Coronary artery (tissue), 2 donors: ENCODE measurements at regions not wholly inside any gene's neighbourhood (a gene's known extent, or its start where the extent isn't known, plus 50 kb on each side); places are given as distances from the start of the nearest gene placed in this dataset.

Source experiments
- DNase-seq: peaks from one replicate; pipeline ENCODE4 v3.0.0-alpha.2; 2017; ENCODE audit warnings: low spot score
- H3K27ac ChIP-seq, 2 donors: fragments of 200-600 bp; sonication (generic); one replicate each; pipeline ENCODE4 v1.5.1; 2016 to 2019
- H3K4me3 ChIP-seq: fragments of 200-600 bp; sonication (generic); 2 replicates; pipeline ENCODE4 v1.5.1; 2016; ENCODE audit warnings: mild to moderate bottlenecking, moderate library complexity
- TF ChIP-seq, protein P1 (sequence below): fragments of 200-600 bp; sonication (generic); IDR thresholded peaks from one replicate; pipeline ENCODE4 v1.5.1; 2019; ENCODE audit warnings: antibody characterized with exemption

DNA sequence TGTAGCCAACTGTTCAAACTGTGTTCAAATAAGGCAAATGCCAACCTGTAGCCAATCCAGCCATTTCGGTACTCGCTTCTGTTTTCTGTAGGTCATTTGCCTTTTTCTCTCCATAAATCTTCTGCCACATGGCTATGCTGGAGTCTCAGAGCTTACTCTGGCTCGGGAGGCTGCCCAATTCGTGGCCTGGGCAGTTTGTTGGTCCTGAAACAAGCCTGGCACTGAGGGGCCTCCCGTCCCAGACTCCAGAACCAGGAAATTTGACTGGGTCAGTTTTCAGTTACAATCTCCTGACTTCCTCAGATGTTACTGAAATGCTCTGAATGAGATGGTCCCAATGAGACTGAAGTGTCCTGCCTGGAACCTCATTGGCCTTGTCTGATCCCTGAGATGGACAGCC lies 120.8 kb upstream of the NPAS2 start:
- Histone ChIP-seq H3K4me3 (no peak overlapping the region), H3K27ac (no peak overlapping the region)
- TF ChIP-seq, protein P1, sequence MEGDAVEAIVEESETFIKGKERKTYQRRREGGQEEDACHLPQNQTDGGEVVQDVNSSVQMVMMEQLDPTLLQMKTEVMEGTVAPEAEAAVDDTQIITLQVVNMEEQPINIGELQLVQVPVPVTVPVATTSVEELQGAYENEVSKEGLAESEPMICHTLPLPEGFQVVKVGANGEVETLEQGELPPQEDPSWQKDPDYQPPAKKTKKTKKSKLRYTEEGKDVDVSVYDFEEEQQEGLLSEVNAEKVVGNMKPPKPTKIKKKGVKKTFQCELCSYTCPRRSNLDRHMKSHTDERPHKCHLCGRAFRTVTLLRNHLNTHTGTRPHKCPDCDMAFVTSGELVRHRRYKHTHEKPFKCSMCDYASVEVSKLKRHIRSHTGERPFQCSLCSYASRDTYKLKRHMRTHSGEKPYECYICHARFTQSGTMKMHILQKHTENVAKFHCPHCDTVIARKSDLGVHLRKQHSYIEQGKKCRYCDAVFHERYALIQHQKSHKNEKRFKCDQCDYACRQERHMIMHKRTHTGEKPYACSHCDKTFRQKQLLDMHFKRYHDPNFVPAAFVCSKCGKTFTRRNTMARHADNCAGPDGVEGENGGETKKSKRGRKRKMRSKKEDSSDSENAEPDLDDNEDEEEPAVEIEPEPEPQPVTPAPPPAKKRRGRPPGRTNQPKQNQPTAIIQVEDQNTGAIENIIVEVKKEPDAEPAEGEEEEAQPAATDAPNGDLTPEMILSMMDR = no peak
- DNase-seq = no peak

DNA sequence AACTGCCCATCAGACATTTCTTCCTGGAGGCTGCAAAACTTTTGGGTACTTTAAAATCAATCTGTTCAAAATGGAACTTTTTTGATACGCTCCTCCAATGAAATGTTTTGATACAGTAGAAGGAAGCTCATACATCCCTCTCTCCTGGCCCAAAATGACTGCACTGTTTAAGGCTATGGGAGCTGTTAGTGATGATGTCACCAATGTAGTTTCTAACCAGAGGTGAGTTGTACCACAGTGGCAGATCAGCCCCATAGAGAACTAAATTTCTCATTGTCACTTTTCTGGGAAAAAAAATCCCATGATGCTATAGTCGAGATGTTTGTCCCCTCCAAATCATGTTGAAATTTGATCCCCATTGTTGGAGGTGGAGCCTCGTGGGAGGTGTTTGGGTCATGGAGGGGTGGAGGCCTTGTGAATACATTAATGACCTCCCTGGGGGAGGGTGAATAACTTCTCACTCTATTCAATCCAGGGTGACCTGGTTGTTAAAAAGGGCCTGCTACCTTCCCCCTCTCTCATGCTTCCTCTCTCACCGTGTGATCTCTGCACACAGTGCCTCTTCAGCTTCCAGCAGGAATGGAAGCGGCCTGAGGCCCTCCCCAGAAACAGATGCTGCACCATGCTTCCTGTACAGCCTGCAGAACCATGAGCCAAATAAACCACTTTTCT lies 117.4 kb upstream of the NPAS2 start:
- Histone ChIP-seq H3K4me3 (no peak overlapping the region), H3K27ac (no peak overlapping the region)
- DNase-seq = no peak
- TF ChIP-seq, protein P1 = no peak

DNA sequence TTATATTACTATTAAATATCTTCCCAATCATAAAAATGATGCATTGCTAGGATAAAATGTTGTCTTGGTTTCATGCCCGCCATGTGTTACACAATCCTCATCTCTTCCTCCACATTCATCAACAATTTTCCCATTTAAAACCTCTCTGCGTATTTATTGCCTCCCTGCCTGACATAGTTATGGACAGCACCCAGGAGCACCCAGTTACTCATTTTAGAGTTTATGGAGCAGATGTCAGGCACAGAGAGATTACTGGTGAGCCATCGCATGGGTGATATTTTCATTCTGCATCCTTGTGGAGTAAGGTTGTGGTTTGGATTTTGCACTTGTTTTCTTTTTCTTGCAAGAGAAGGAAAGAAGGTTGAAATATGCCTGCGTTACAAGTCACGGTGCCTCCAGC lies 116.7 kb upstream of the NPAS2 start:
- no peak overlapping the region for H3K4me3 ChIP-seq
- DNase-seq = no peak
- TF ChIP-seq, protein P1 = no peak
- H3K27ac ChIP-seq = no peak overlapping the region

DNA sequence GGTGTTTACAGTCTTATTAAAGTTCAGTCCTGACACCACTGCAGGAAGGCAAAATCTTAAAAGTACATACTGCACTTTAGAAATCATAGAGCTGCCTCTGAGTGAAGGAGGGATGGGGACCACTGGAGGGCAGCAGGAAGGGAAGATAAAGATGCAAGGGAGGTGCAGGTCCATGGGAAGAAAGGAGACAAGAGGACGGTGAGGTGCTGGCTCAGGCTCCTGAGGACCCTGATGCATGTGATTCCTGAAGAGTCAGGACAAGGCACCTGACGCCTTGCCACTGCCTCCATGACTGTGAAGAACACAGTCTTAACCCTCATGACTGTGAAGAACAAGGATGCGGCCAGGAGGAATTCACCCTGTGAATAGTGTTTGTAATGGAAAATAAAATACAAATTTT lies 116.2 kb upstream of the NPAS2 start:
- no peak overlapping the region for H3K27ac ChIP-seq
- no peak for DNase-seq
- TF ChIP-seq, protein P1 = no peak
- H3K4me3 ChIP-seq = no peak overlapping the region

DNA sequence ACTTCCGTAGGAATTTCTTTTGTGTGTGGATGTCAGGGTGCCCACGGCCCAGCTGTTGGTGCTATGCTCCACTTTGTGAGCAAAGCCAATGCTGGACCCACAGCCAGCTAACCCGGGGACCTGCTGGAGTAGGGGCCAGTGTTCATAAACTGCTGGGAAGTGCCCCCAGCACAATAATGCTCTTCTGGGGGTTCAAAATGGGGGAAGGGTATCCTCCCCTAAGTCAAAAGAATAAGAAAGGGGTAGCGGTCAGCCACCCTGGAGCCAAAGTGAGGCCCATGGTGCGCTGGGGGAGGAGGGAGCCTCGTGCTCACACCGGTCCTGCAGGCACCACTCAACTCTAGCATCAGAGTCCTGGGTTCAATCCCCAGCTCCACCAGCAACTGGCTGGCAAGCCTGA lies 115.8 kb upstream of the NPAS2 start:
- TF ChIP-seq, protein P1 = no peak
- H3K27ac ChIP-seq = no peak overlapping the region
- no peak overlapping the region for H3K4me3 ChIP-seq
- DNase-seq = no peak

DNA sequence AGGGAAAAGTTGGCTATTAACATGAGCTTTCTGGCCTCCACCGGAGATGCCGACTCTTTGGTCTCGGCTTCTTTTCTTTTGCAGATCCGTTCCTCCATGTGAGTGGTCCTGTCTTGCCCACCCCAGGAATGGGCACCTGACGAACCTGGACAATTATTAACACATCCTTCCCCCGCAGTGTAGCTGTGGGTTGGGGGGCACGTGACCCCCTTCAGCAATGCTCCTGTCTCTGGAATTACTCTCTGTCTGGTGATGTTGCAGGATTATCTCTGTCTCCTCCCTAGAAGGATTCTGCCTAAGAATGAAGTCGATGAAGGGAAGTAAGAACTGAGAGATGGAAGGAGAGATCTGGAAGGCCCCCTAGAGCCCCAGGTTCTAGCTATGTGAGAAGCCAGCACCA lies 115.2 kb upstream of the NPAS2 start:
- Histone ChIP-seq H3K4me3 (no peak overlapping the region), H3K27ac (no peak overlapping the region)
- no peak for DNase-seq
- TF ChIP-seq, protein P1 = no peak
